ENCODE measurements at regions not wholly inside any gene's neighbourhood (a gene's known extent, or its start where the extent isn't known, plus 50 kb on each side); places are given as distances from the start of the nearest gene placed in this dataset.

GRCh38 chr2:234669001-234669400 lies 172.1 kb upstream of the ARL4C start:
- TF ChIP-seq POLR2AphosphoS5 (IDR thresholded peaks at IDR 0.05) (no peak), TAF1 (IDR thresholded peaks at IDR 0.05; ENCODE audit: low read depth) (no peak)
